HEK293T (cell line): ENCODE measurements at regions not wholly inside any gene's neighbourhood (a gene's known extent, or its start where the extent isn't known, plus 50 kb on each side); places are given as distances from the start of the nearest gene placed in this dataset.

Experiments used
- CTCF ChIA-PET: fragments of 350-600 bp; formaldehyde crosslinking; extraction: SDS; loops from one replicate; lab custom pipeline; 2021; ENCODE audit warnings: antibody characterized with exemption, inconsistent platforms; lab: Yijun Ruan, JAX
- POLR2A ChIA-PET: fragments of 350-600 bp; formaldehyde crosslinking; extraction: SDS; loops from one replicate; lab custom pipeline; 2020; ENCODE audit warnings: antibody characterized with exemption, inconsistent platforms; lab: Yijun Ruan, JAX
- DNase-seq: peaks from one replicate; pipeline ENCODE4 v3.0.0; 2012; ENCODE audit warnings: mixed read lengths; ENCODE audit errors: extremely low spot score
- ARNT ChIP-seq: fragments of 450-650 bp; IDR thresholded peaks from 2 replicates; pipeline ENCODE4 v1.6.1; 2017; ENCODE audit warnings: mild to moderate bottlenecking
- BHLHE40 ChIP-seq: fragments of 450-650 bp; IDR thresholded peaks from 2 replicates; pipeline ENCODE4 v1.6.1; 2016; ENCODE audit warnings: mild to moderate bottlenecking, moderate library complexity, borderline replicate concordance
- CTBP1 ChIP-seq: fragments of 450-650 bp; IDR thresholded peaks from 2 replicates; pipeline ENCODE4 v1.6.1; 2016; ENCODE audit warnings: borderline replicate concordance
- ELF4 ChIP-seq: fragments of 450-650 bp; IDR thresholded peaks from 2 replicates; pipeline ENCODE4 v1.6.1; 2017; ENCODE audit warnings: antibody characterized with exemption
- FOXA1 ChIP-seq: fragments of 450-650 bp; IDR thresholded peaks from 2 replicates; pipeline ENCODE4 v1.6.1; 2016; ENCODE audit warnings: mild to moderate bottlenecking
- FOXK2 ChIP-seq: fragments of 450-650 bp; IDR thresholded peaks from 2 replicates; pipeline ENCODE4 v1.6.1; 2016; ENCODE audit warnings: mild to moderate bottlenecking
- FOXM1 ChIP-seq: fragments of 450-650 bp; IDR thresholded peaks from 2 replicates; pipeline ENCODE4 v1.6.1; 2017; ENCODE audit warnings: mild to moderate bottlenecking, borderline replicate concordance
- HDGF ChIP-seq: fragments of 450-650 bp; IDR thresholded peaks from 2 replicates; pipeline ENCODE4 v1.6.1; 2017; ENCODE audit warnings: antibody characterized with exemption, borderline replicate concordance
- L3MBTL2 ChIP-seq: fragments of 450-650 bp; conservative IDR thresholded peaks from 2 replicates; pipeline ENCODE4 v1.6.1; 2016; ENCODE audit warnings: mild to moderate bottlenecking
- LEF1 ChIP-seq: fragments of 450-650 bp; IDR thresholded peaks from 2 replicates; pipeline ENCODE4 v1.6.1; 2017; ENCODE audit warnings: mild to moderate bottlenecking, borderline replicate concordance
- NFRKB ChIP-seq: fragments of 450-650 bp; IDR thresholded peaks from 2 replicates; pipeline ENCODE4 v1.6.1; 2016; ENCODE audit warnings: mild to moderate bottlenecking, moderate library complexity
- SP1 ChIP-seq: fragments of 450-650 bp; IDR thresholded peaks from 2 replicates; pipeline ENCODE4 v1.6.1; 2017
- SUZ12 ChIP-seq: fragments of 450-650 bp; IDR thresholded peaks from 2 replicates; pipeline ENCODE4 v1.6.1; 2016; ENCODE audit warnings: mild to moderate bottlenecking
- TARDBP ChIP-seq: fragments of 450-650 bp; IDR thresholded peaks from 2 replicates; pipeline ENCODE4 v1.6.1; 2016
- ZNF384 ChIP-seq: fragments of 450-650 bp; IDR thresholded peaks from 2 replicates; pipeline ENCODE4 v1.6.1; 2016
- TF ChIP-seq, protein P1 (sequence below): fragments of 450-650 bp; IDR thresholded peaks from 2 replicates; pipeline ENCODE4 v1.6.1; 2016

DNA sequence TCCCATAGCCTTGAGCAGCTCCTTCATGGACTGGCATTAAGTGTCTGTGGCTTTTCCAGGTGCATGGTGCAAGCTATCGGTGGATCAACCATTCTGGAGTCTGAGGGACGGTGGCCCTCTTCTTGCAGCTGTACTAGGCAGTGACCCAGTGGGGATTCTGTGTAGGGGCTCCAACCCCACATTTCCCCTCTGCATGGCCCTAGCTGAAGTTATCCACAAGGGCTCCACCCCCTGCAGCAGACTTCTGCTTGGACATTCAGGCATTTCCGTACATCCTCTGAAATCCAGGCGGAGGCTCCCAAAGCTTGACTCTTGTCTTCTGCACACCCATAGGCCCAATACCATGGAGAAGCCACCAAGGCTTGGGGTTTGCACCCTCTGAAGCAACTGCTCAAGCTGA is 89.3 kb upstream of the PGRMC2 start:
- TF ChIP-seq NFRKB, result no peak
- TF ChIP-seq CTBP1, result no peak
- no peak for TF ChIP-seq ELF4
- TF ChIP-seq, protein P1, sequence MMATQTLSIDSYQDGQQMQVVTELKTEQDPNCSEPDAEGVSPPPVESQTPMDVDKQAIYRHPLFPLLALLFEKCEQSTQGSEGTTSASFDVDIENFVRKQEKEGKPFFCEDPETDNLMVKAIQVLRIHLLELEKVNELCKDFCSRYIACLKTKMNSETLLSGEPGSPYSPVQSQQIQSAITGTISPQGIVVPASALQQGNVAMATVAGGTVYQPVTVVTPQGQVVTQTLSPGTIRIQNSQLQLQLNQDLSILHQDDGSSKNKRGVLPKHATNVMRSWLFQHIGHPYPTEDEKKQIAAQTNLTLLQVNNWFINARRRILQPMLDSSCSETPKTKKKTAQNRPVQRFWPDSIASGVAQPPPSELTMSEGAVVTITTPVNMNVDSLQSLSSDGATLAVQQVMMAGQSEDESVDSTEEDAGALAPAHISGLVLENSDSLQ, result no peak
- no peak for TF ChIP-seq LEF1
- TF ChIP-seq FOXK2, result no peak
- no peak for TF ChIP-seq FOXA1
- TF ChIP-seq L3MBTL2, result no peak
- no peak for TF ChIP-seq SP1
- no peak for TF ChIP-seq TARDBP
- no peak for TF ChIP-seq BHLHE40
- no peak for TF ChIP-seq ZNF384
- no peak for TF ChIP-seq HDGF
- TF ChIP-seq ARNT, result no peak
- no peak for DNase-seq
- ChIA-PET POLR2A (no interaction called here), CTCF (no interaction called here)

DNA sequence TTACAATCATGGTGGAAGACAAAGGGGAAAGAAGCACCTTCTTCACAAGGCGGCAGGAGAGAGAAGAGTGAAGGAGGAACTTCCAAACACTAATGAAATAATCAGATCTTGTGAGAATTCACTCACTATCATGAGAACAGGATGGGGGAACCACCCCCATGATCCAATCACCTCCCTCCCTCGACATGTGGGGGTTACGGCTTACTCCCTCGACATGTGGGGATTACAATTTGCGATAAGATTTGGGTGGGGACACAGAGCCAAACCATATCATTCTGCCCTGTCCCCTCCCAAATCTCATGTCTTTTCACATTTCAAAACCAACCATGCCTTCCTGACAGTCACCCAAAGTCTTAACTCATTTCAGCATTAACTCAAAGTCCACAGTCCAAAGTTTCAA is 88.7 kb upstream of the PGRMC2 start:
- TF ChIP-seq HDGF, result no peak
- no peak for TF ChIP-seq ARNT
- TF ChIP-seq TARDBP, result no peak
- TF ChIP-seq FOXA1, result no peak
- TF ChIP-seq SUZ12, result no peak
- no peak for TF ChIP-seq NFRKB
- POLR2A ChIA-PET, result no interaction called here
- CTCF ChIA-PET, result no interaction called here
- DNase-seq, result no peak

DNA sequence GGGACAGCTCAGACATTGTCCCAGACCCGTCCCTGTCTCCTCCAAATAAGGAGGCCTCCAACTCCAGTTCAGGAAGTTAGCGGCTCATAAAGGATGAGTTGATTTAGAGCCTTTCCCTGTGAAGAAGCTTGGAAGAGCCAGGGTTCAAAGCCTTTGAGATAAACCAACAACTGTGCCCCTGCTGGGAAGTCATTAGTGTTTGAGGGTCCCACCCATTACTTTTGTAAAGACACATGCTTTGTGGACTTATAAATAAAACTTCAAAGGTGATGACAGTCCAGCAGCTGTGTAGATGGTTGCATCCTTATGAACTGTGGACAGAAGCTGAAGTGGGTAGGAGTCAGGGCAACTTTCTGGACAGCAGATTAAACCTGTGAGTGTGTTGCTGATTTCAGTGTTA is 86.0 kb upstream of the PGRMC2 start:
- no peak for DNase-seq
- CTCF ChIA-PET, result no interaction called here
- POLR2A ChIA-PET, result interaction anchor here (0.7 kb wide), 1 partner anchor 205 kb away, joined by 3 read pairs; no protein-coding TSS in a partner anchor
- TF ChIP-seq NFRKB, result no peak
- no peak for TF ChIP-seq FOXA1
- TF ChIP-seq, protein P1, result no peak
- TF ChIP-seq L3MBTL2, result no peak
- TF ChIP-seq FOXM1, result no peak
- TF ChIP-seq ZNF384, result no peak
- no peak for TF ChIP-seq SP1
- TF ChIP-seq BHLHE40, result no peak
- TF ChIP-seq CTBP1, result no peak
- TF ChIP-seq FOXK2, result no peak
- TF ChIP-seq HDGF, result no peak
- no peak for TF ChIP-seq ELF4
- no peak for TF ChIP-seq ARNT
- no peak for TF ChIP-seq TARDBP
- no peak for TF ChIP-seq LEF1
- TF ChIP-seq SUZ12, result no peak

DNA sequence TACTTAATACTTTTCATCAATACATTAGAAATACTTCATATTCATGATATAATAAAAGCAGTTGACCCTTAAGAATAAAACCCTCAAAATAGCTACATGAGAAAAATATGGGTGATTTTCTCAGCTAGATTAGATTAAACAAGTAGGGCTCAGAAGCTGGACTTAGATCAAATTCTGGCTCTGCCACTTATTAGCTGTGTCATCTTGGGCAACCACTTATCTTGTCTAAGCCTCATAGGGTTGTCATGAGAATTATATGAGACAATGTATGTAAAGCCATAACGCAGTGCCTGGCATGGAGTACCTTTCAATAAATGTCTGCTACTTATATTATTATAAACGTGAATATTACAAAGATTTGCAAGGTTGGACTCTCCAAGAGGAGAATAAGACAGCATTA is 84.3 kb upstream of the PGRMC2 start:
- DNase-seq, result no peak
- TF ChIP-seq BHLHE40 (no peak), SUZ12 (no peak), NFRKB (no peak), FOXM1 (no peak), LEF1 (no peak), FOXA1 (no peak), L3MBTL2 (no peak), ARNT (no peak), HDGF (no peak), TARDBP (no peak), SP1 (no peak), FOXK2 (no peak), ZNF384 (no peak), CTBP1 (no peak), ELF4 (no peak)
- TF ChIP-seq, protein P1, result no peak
- CTCF ChIA-PET, result no interaction called here
- POLR2A ChIA-PET, result no interaction called here

DNA sequence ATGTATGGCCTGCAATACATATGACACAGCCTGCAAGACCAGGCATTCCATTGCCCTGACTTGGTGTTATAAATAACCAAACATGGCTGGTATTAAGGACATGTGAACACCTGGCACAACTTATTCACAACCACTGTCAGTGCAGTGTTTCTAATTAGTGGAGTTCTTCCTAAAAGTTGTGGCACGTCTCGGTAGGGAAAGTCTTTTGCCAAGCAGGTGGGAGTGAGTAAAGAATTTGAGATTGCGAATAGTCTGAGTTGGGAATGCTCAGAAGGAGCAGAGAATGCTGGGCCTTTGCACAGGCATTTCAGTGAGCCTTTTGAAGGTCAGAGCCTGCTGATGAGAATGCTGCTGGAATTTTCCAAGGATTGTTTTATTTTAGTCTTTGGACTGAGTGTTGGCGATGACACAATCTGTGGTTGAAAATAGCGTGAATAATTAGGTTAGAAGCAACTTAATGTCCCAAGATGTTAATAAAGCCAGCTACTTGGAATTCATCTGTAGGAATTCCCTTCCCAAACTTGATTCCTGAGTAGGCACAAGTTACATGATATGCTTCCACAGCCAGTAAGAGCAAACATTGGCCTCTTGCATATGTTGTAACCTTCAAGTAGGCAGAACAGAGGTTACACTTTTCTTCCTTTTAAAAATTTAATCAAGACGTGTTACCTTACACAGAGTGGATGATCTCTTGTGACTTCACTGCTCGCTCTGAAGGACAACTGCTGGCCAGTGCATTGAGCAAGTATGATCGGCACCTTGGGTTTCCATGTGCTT is 83.6 kb upstream of the PGRMC2 start:
- ChIA-PET POLR2A (no interaction called here), CTCF (no interaction called here)
- TF ChIP-seq BHLHE40, result no peak
- no peak for TF ChIP-seq FOXK2
- TF ChIP-seq CTBP1, result no peak
- no peak for TF ChIP-seq FOXM1
- TF ChIP-seq ARNT, result no peak
- no peak for TF ChIP-seq LEF1
- TF ChIP-seq SUZ12, result no peak
- TF ChIP-seq ELF4, result no peak
- no peak for DNase-seq

DNA sequence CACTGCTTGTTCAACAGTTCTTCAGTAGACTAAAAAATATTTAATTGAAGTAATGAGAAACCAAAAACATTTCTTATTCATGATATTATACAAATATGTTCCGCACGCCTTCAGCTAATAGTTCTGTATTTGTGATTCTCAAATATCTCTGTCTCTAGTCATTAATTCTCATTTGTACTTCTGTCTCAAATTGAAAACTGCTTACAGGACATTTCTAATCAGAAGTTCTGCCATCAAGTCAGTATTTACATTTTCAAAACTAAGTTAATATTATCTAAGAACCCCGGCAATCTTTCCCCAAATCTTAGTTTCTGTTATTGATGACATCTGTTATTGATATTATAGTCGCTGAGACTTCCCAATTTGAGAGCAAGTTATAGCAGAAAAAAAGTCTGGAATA is 78.6 kb upstream of the PGRMC2 start:
- no peak for DNase-seq
- TF ChIP-seq SP1, result no peak
- no peak for TF ChIP-seq FOXK2
- no peak for TF ChIP-seq FOXM1
- no peak for TF ChIP-seq L3MBTL2
- TF ChIP-seq TARDBP, result no peak
- no peak for TF ChIP-seq ARNT
- TF ChIP-seq ELF4, result no peak
- no peak for TF ChIP-seq NFRKB
- no peak for TF ChIP-seq SUZ12
- no peak for TF ChIP-seq LEF1
- TF ChIP-seq ZNF384, result no peak
- TF ChIP-seq BHLHE40, result no peak
- TF ChIP-seq FOXA1, result no peak
- no peak for TF ChIP-seq CTBP1
- TF ChIP-seq, protein P1, result no peak
- no peak for TF ChIP-seq HDGF
- CTCF ChIA-PET, result interaction anchor here (1.5 kb wide), 1 partner anchor 14 kb away, joined by 3 read pairs; no protein-coding TSS in a partner anchor
- POLR2A ChIA-PET, result no interaction called here
